ENCODE measurements at regions not wholly inside any gene's neighbourhood (a gene's known extent, or its start where the extent isn't known, plus 50 kb on each side); places are given as distances from the start of the nearest gene placed in this dataset.

- Histone ChIP-seq H3K27ac (ENCODE audit: insufficient read depth, low read length) (no peak overlapping the region), H3K4ac (ENCODE audit: low read depth, low read length) (no peak overlapping the region), H2AK5ac (ENCODE audit: low read depth, low read length) (no peak overlapping the region), H3K9me3 (ENCODE audit: control insufficient read depth, insufficient read depth, low read length) (peaks cover 8% of the 10 kb centered on the region), H3K23ac (ENCODE audit: low read depth, low read length) (no peak overlapping the region), H4K20me1 (ENCODE audit: insufficient read depth, low read length) (no peaks in the 10 kb centered on the region), H3K4me2 (ENCODE audit: low read depth, low read length) (no peak overlapping the region), H3K56ac (ENCODE audit: extremely low read depth, insufficient read depth, low read length) (no peak overlapping the region), H2BK15ac (ENCODE audit: low read depth, low read length) (no peak overlapping the region), H4K91ac (ENCODE audit: insufficient read depth, low read depth, low read length) (no peak overlapping the region), H3K4me1 (ENCODE audit: control insufficient read depth, insufficient read depth, low read length) (peaks cover 1% of the 10 kb centered on the region; the same call in 1 of the 2 replicates), H3K9me1 (ENCODE audit: insufficient read depth, low read length) (no peaks in the 10 kb centered on the region), H3K9ac (ENCODE audit: low read depth, low read length) (no peak overlapping the region), H3K27me3 (ENCODE audit: control insufficient read depth, insufficient read depth, low read length) (peaks cover 21% of the 10 kb centered on the region), H2AK9ac (replicated peaks; ENCODE audit: low read depth, low read length, poor library complexity) (peak overlapping the region; percentile 15), H3K36me3 (ENCODE audit: control insufficient read depth, insufficient read depth, low read length) (no peaks in the 10 kb centered on the region), H2BK20ac (ENCODE audit: low read depth, low read length) (no peak overlapping the region), H3K4me3 (ENCODE audit: insufficient read depth, low read depth, low read length) (no peak overlapping the region), H2BK5ac (ENCODE audit: low read depth, low read length, poor library complexity, severe bottlenecking) (no peak overlapping the region), H2AFZ (replicated peaks; ENCODE audit: low read length, poor library complexity) (no peak overlapping the region), H2BK120ac (ENCODE audit: low read depth, low read length) (no peak overlapping the region), H4K8ac (ENCODE audit: low read depth in 2 of 2, low read length in 2 of 2) (no peak overlapping the region), H4K5ac (ENCODE audit: low read depth, low read length) (no peak overlapping the region), H3K18ac (ENCODE audit: low read depth, low read length) (no peak overlapping the region), H3K14ac (replicated peaks; ENCODE audit: low read depth, low read length) (no peak overlapping the region), H3K79me1 (ENCODE audit: low read depth in 1 of 2, low read length in 2 of 2) (no peaks in the 10 kb centered on the region)
- TF ChIP-seq USF2 (IDR thresholded peaks at IDR 0.05; ENCODE audit: low read depth, low read length) (no peak), FOS (IDR thresholded peaks at IDR 0.05; ENCODE audit: low read depth, low read length) (no peak), RFX5 (IDR thresholded peaks at IDR 0.05; ENCODE audit: low read depth, low read length) (no peak)
- CTCF ChIA-PET: no interaction called here
- WGBS, 2 experiments (ENCODE audit: extremely low coverage in 2 of 2, insufficient read length in 1 of 2): no CpG with 5 or more reads among the region's 5 CpGs
- no TSS peak for BruUV-seq (replicated peaks)
- intact Hi-C loops (cut with micrococcal nuclease): no loop called here
- dilution Hi-C loops (cut with HindIII; ENCODE audit: low sequenced_read_pairs, unreplicated experiment): no loop called here
- POLR2A ChIA-PET (ENCODE audit: unreplicated experiment): no interaction called here
- peak; percentile 24; the same call in 1 of the 2 replicates for ATAC-seq (ENCODE audit: low read depth)
- in situ Hi-C loops (cut with MboI; ENCODE audit: low sequenced_read_pairs): no loop called here
- peak; percentile 73 for DNase-seq
Measured at GRCh38 chr9:113715086-113715485, 161.0 kb upstream of the ZNF618 start.

Measured in IMR-90 (cell line).